Right lobe of liver (tissue), 4 donors: ENCODE measurements at regions not wholly inside any gene's neighbourhood (a gene's known extent, or its start where the extent isn't known, plus 50 kb on each side); places are given as distances from the start of the nearest gene placed in this dataset.

ENCODE experiments used
- CTCF ChIP-seq, 4 donors: fragments of 200-600 bp in 3 of 4; fragments of 450-650 bp in 1 of 4; IDR thresholded peaks; one replicate each; pipeline versions ENCODE4 v1.5.1 to v1.8.0; 2016 to 2022; ENCODE audit warnings: antibody characterized with exemption in 4 of 4, mild to moderate bottlenecking in 2 of 4
- POLR2A ChIP-seq: fragments of 450-650 bp; IDR thresholded peaks from one replicate; pipeline ENCODE4 v1.6.1; 2017; ENCODE audit warnings: antibody characterized with exemption, mild to moderate bottlenecking
- donor health status: DM: no; HTN: no; CAD: no.
- donor health status: DM: no; HTN: no; CAD: no.
- donor health status: DM: no; HTN: yes; CAD: no.

GRCh38 chr2:237205561-237205971, 119.9 kb downstream of the COPS8 start:
- TF ChIP-seq CTCF (IDR thresholded peaks at IDR 0.05) (no peak), POLR2A (no peak)
